GM12878 (cell line): ENCODE measurements at regions not wholly inside any gene's neighbourhood (a gene's known extent, or its start where the extent isn't known, plus 50 kb on each side); places are given as distances from the start of the nearest gene placed in this dataset.

Source experiments
- ATAC-seq: fragments of 200-7000 bp; cut with Tn5 transposase; 3 replicates; pipeline ENCODE4 v1.9.1; 2020; ENCODE audit warnings: mild to moderate bottlenecking, moderate library complexity
- BruUV-seq: library from RNA; stranded (reverse); fragments of 400-500 nt; replicated peaks from 2 replicates; lab custom pipeline; 2021; lab: Mats Ljungman, UMichigan
- CTCF ChIA-PET: fragments of 300-600 bp; sonication (Branson Sonifier 250); formaldehyde crosslinking; extraction: SDS; loops from one replicate; lab custom pipeline; 2021; ENCODE audit warnings: inconsistent platforms; lab: Yijun Ruan, JAX
- POLR2A ChIA-PET: fragments of 350-600 bp; formaldehyde crosslinking; extraction: SDS; loops from one replicate; lab custom pipeline; 2021; ENCODE audit warnings: inconsistent platforms; lab: Charles Lee
- RAD21 ChIA-PET: fragments of 300-600 bp; sonication (Branson Sonifier 250); formaldehyde crosslinking; loops from one replicate; lab custom pipeline; 2023; ENCODE audit warnings: antibody characterized with exemption; ENCODE audit not compliant: unreplicated experiment; lab: Charles Lee
- SMC1A ChIA-PET: fragments of 300-600 bp; sonication (Branson Sonifier 250); formaldehyde crosslinking; loops from one replicate; lab custom pipeline; 2023; ENCODE audit not compliant: unreplicated experiment, uncharacterized antibody; lab: Charles Lee
- DNase-seq: peaks from one replicate; pipeline ENCODE4 v3.0.0-alpha.2; 2011; ENCODE audit warnings: low read depth, low spot score
- FAIRE-seq: peaks from 3 replicates; lab custom pipeline; 2011; peaks lifted over from hg19 to GRCh38; lab: Jason Lieb, UNC
- H2AFZ ChIP-seq: 2 replicates; pipeline ENCODE4 v1.6.0; 2011; ENCODE audit warnings: low read depth, low read length, control low read depth; ENCODE audit not compliant: control insufficient read depth
- H3K27ac ChIP-seq: 2 replicates; pipeline ENCODE4 v1.5.1; 2011; ENCODE audit warnings: control low read depth; ENCODE audit not compliant: control insufficient read depth, insufficient read depth
- H3K27me3 ChIP-seq, 2 experiments: replicated peaks in 1 of 2; 2 replicates each; pipeline versions ENCODE4 v1.6.0 to v1.6.1; 2011; ENCODE audit warnings: low read length in 1 of 2; ENCODE audit not compliant: control insufficient read depth in 2 of 2, insufficient read depth in 2 of 2
- H3K36me3 ChIP-seq, 2 experiments: 2 replicates each; pipeline ENCODE4 v1.5.1; 2011; ENCODE audit warnings: low read length in 1 of 2; ENCODE audit not compliant: control insufficient read depth in 2 of 2, insufficient read depth in 2 of 2
- H3K4me1 ChIP-seq: 2 replicates; pipeline ENCODE4 v1.6.1; 2011; ENCODE audit warnings: mild to moderate bottlenecking, low read length, moderate library complexity, mixed read lengths; ENCODE audit not compliant: control insufficient read depth, insufficient read depth
- H3K4me2 ChIP-seq: 2 replicates; pipeline ENCODE4 v1.6.0; 2011; ENCODE audit warnings: control low read depth; ENCODE audit not compliant: control insufficient read depth, insufficient read depth
- H3K4me3 ChIP-seq: fragments of 200-600 bp; sonication (generic); 2 replicates; pipeline ENCODE4 v1.5.1; 2016
- H3K79me2 ChIP-seq: 2 replicates; pipeline ENCODE4 v1.6.0; 2011; ENCODE audit warnings: low read length; ENCODE audit not compliant: control insufficient read depth, insufficient read depth
- H3K9ac ChIP-seq: 2 replicates; pipeline ENCODE4 v1.8.0; 2011; ENCODE audit warnings: low read length, control low read depth, mixed read lengths; ENCODE audit not compliant: control insufficient read depth, insufficient read depth
- H3K9me3 ChIP-seq: replicated peaks from 3 replicates; pipeline ENCODE4 v1.5.1; 2011; ENCODE audit warnings: mild to moderate bottlenecking, low read length; ENCODE audit not compliant: control insufficient read depth, insufficient read depth
- H4K20me1 ChIP-seq: 2 replicates; pipeline ENCODE4 v1.6.0; 2011; ENCODE audit not compliant: control insufficient read depth, insufficient read depth
- BCL11A ChIP-seq: IDR thresholded peaks from 2 replicates; pipeline ENCODE4 v1.6.1; 2011; ENCODE audit warnings: low read depth, low read length
- CEBPB ChIP-seq, 2 experiments: fragments of 150-350 bp in 1 of 2; IDR thresholded peaks; 2 replicates each; pipeline ENCODE4 v1.6.1; 2012 to 2014; ENCODE audit warnings: low read depth in 2 of 2, low read length in 2 of 2, borderline replicate concordance in 1 of 2, inconsistent platforms in 1 of 2
- CHD4 ChIP-seq: fragments of 200-600 bp; sonication (generic); IDR thresholded peaks from 2 replicates; pipeline ENCODE4 v1.6.1; 2016; ENCODE audit warnings: mild to moderate bottlenecking
- FOS ChIP-seq: IDR thresholded peaks from 3 replicates; pipeline ENCODE4 v1.6.1; 2011; ENCODE audit warnings: borderline replicate concordance; ENCODE audit not compliant: insufficient read length; ENCODE audit errors: extremely low read depth
- FOXM1 ChIP-seq: IDR thresholded peaks from 2 replicates; pipeline ENCODE4 v1.6.1; 2012; ENCODE audit warnings: low read depth, mild to moderate bottlenecking, inconsistent platforms, low read length, moderate library complexity
- KDM1A ChIP-seq: fragments of 200-600 bp; sonication (generic); IDR thresholded peaks from 2 replicates; pipeline ENCODE4 v1.6.1; 2016; ENCODE audit warnings: borderline replicate concordance
- NR2C1 ChIP-seq: fragments of 450-650 bp; IDR thresholded peaks from 2 replicates; pipeline ENCODE4 v1.6.1; 2017; ENCODE audit warnings: antibody characterized with exemption, mild to moderate bottlenecking, moderate library complexity
- PAX8 ChIP-seq: fragments of 450-650 bp; IDR thresholded peaks from 2 replicates; pipeline ENCODE4 v1.6.1; 2017; ENCODE audit warnings: mild to moderate bottlenecking, moderate library complexity
- PBX3 ChIP-seq: IDR thresholded peaks from 2 replicates; pipeline ENCODE4 v1.6.1; 2011; ENCODE audit warnings: mild to moderate bottlenecking, low read depth, low read length, moderate library complexity; ENCODE audit not compliant: insufficient replicate concordance
- RAD21 ChIP-seq: IDR thresholded peaks from 2 replicates; pipeline ENCODE4 v1.6.1; 2011; ENCODE audit warnings: mild to moderate bottlenecking, low read depth, low read length, moderate library complexity; ENCODE audit not compliant: insufficient read depth
- RUNX3 ChIP-seq: IDR thresholded peaks from 2 replicates; pipeline ENCODE4 v1.6.1; 2012; ENCODE audit warnings: low read length, inconsistent platforms
- SPI1 ChIP-seq: IDR thresholded peaks from 2 replicates; pipeline ENCODE4 v1.6.1; 2011; ENCODE audit warnings: low read depth, mild to moderate bottlenecking, low read length, moderate library complexity, borderline replicate concordance; ENCODE audit not compliant: insufficient read depth
- SUPT20H ChIP-seq: IDR thresholded peaks from 2 replicates; pipeline ENCODE4 v1.6.1; 2011; ENCODE audit warnings: low read depth, mild to moderate bottlenecking, low read length, moderate library complexity, borderline replicate concordance; ENCODE audit not compliant: control insufficient read depth
- SUZ12 ChIP-seq: fragments of 200-600 bp; sonication (generic); IDR thresholded peaks from one replicate; pipeline ENCODE4 v1.6.1; 2018; ENCODE audit warnings: antibody characterized with exemption, mild to moderate bottlenecking; ENCODE audit not compliant: unreplicated experiment
- TAF1 ChIP-seq: IDR thresholded peaks from 2 replicates; pipeline ENCODE4 v1.6.1; 2011; ENCODE audit warnings: mild to moderate bottlenecking, low read depth, low read length, borderline replicate concordance
- ZNF24 ChIP-seq: fragments of 450-650 bp; IDR thresholded peaks from 2 replicates; pipeline ENCODE4 v1.6.1; 2017; ENCODE audit warnings: antibody characterized with exemption, mild to moderate bottlenecking
- ZZZ3 ChIP-seq: IDR thresholded peaks from 2 replicates; pipeline ENCODE4 v1.6.1; 2011; ENCODE audit warnings: low read depth; ENCODE audit not compliant: control insufficient read depth, insufficient read length
- WGBS: methylation state at CpG from one replicate; pipeline ENCODE4 v1.1.6; 2016; ENCODE audit warnings: low lambda C conversion rate; ENCODE audit not compliant: insufficient replicate concordance, insufficient coverage; ENCODE audit errors: missing lambda C conversion rate; 5-methylcytosine and 5-hydroxymethylcytosine counted together
- in situ Hi-C: fragments of 300-500 bp; cut with MboI; formaldehyde crosslinking; loops from 9 replicates; pipeline ENCODE4 v1.14.3; 2018; ENCODE audit warnings: mixed read lengths
- intact Hi-C: fragments of 100-400 bp; cut with micrococcal nuclease; formaldehyde crosslinking; loops from one replicate; pipeline ENCODE4 v1.14.2; 2022; ENCODE audit not compliant: unreplicated experiment
- TF ChIP-seq, protein P1 (sequence below): fragments of 450-650 bp; IDR thresholded peaks from 2 replicates; pipeline ENCODE4 v1.6.1; 2016; ENCODE audit warnings: mild to moderate bottlenecking
- TF ChIP-seq, protein P2 (sequence below): IDR thresholded peaks from 2 replicates; pipeline ENCODE4 v1.6.1; 2011; ENCODE audit warnings: borderline replicate concordance, low read depth, mild to moderate bottlenecking, moderate library complexity, mixed read lengths, low read length; ENCODE audit not compliant: insufficient read depth; ENCODE audit errors: extremely low read length
- TF ChIP-seq, protein P3 (sequence below): IDR thresholded peaks from 2 replicates; pipeline ENCODE4 v1.6.1; 2011; ENCODE audit warnings: low read depth, low read length, improper control_type of control experiment, borderline replicate concordance

DNA sequence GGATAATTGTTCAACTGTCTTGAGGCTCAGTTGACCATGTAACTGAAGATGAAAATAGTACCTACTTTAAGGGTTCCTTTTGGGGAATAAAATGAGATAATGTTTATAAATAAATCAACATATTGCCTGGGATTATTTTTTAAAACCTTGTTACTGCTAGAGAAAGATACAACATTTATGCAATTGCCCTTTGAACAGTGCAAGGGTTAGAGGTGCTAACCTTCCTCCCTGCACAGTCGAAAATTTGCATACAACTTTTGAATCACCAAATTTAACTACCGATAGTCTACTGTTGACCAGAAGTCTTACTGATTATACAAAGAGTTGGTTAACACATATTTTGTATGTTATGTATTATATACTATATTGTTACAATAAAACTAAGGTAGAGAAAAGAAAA is 750.0 kb downstream of the EFNB2 start (continued):
- TF ChIP-seq, protein P1, sequence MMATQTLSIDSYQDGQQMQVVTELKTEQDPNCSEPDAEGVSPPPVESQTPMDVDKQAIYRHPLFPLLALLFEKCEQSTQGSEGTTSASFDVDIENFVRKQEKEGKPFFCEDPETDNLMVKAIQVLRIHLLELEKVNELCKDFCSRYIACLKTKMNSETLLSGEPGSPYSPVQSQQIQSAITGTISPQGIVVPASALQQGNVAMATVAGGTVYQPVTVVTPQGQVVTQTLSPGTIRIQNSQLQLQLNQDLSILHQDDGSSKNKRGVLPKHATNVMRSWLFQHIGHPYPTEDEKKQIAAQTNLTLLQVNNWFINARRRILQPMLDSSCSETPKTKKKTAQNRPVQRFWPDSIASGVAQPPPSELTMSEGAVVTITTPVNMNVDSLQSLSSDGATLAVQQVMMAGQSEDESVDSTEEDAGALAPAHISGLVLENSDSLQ, result no peak

- SMC1A ChIA-PET, result no interaction called here
- Histone ChIP-seq H2AFZ (no peak overlapping the region), H3K9ac (no peak overlapping the region), H3K4me2 (no peak overlapping the region), H3K36me3 (no peaks in the 10 kb centered on the region), H3K9me3 (no peaks in the 10 kb centered on the region), H4K20me1 (no peaks in the 10 kb centered on the region), H3K79me2 (no peaks in the 10 kb centered on the region), H3K27me3 (no peaks in the 10 kb centered on the region), H3K4me3 (no peak overlapping the region), H3K4me1 (no peaks in the 10 kb centered on the region), H3K27ac (no peak overlapping the region)
- POLR2A ChIA-PET, result no interaction called here
- FAIRE-seq (no peak), DNase-seq (no peak), ATAC-seq (no peak)
- RAD21 ChIA-PET, result no interaction called here
- in situ Hi-C loops (no loop called here), intact Hi-C loops (no loop called here)
- WGBS, result 0% methylated on average over 1 of the region's 1 CpG
- CTCF ChIA-PET, result no interaction called here
- BruUV-seq, result no TSS peak
- TF ChIP-seq, protein P2, sequence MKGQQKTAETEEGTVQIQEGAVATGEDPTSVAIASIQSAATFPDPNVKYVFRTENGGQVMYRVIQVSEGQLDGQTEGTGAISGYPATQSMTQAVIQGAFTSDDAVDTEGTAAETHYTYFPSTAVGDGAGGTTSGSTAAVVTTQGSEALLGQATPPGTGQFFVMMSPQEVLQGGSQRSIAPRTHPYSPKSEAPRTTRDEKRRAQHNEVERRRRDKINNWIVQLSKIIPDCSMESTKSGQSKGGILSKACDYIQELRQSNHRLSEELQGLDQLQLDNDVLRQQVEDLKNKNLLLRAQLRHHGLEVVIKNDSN, result no peak
- TF ChIP-seq CEBPB (IDR thresholded peaks at IDR 0.05; ENCODE audit: borderline replicate concordance in 1 of 2, low read depth in 2 of 2, low read length in 2 of 2) (no peak), FOS (no peak), KDM1A (no peak), TAF1 (no peak), RUNX3 (no peak), FOXM1 (no peak), ZNF24 (no peak), SPI1 (no peak), BCL11A (no peak), CHD4 (no peak), ZZZ3 (no peak), PBX3 (no peak), PAX8 (no peak), SUPT20H (no peak), RAD21 (no peak), SUZ12 (no peak), NR2C1 (no peak)
- TF ChIP-seq, protein P3, sequence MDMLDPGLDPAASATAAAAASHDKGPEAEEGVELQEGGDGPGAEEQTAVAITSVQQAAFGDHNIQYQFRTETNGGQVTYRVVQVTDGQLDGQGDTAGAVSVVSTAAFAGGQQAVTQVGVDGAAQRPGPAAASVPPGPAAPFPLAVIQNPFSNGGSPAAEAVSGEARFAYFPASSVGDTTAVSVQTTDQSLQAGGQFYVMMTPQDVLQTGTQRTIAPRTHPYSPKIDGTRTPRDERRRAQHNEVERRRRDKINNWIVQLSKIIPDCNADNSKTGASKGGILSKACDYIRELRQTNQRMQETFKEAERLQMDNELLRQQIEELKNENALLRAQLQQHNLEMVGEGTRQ, result no peak
Observed at GRCh38 chr13:105783261-105783660, 752.2 kb downstream of the EFNB2 start.
